ENCODE measurements at regions not wholly inside any gene's neighbourhood (a gene's known extent, or its start where the extent isn't known, plus 50 kb on each side); places are given as distances from the start of the nearest gene placed in this dataset.

- TF ChIP-seq ZNF687 (IDR thresholded peaks at IDR 0.05) (no peak), FOXK2 (IDR thresholded peaks at IDR 0.05) (no peak), ZNF622 (IDR thresholded peaks at IDR 0.05) (no peak), ZZZ3 (IDR thresholded peaks at IDR 0.05; ENCODE audit: control insufficient read depth, insufficient read length, low read depth) (no peak), TCF12 (IDR thresholded peaks at IDR 0.05; ENCODE audit: low read depth, low read length) (no peak), PBX3 (IDR thresholded peaks at IDR 0.05; ENCODE audit: insufficient replicate concordance, low read depth, low read length) (no peak)
- TF ChIP-seq, protein P1, sequence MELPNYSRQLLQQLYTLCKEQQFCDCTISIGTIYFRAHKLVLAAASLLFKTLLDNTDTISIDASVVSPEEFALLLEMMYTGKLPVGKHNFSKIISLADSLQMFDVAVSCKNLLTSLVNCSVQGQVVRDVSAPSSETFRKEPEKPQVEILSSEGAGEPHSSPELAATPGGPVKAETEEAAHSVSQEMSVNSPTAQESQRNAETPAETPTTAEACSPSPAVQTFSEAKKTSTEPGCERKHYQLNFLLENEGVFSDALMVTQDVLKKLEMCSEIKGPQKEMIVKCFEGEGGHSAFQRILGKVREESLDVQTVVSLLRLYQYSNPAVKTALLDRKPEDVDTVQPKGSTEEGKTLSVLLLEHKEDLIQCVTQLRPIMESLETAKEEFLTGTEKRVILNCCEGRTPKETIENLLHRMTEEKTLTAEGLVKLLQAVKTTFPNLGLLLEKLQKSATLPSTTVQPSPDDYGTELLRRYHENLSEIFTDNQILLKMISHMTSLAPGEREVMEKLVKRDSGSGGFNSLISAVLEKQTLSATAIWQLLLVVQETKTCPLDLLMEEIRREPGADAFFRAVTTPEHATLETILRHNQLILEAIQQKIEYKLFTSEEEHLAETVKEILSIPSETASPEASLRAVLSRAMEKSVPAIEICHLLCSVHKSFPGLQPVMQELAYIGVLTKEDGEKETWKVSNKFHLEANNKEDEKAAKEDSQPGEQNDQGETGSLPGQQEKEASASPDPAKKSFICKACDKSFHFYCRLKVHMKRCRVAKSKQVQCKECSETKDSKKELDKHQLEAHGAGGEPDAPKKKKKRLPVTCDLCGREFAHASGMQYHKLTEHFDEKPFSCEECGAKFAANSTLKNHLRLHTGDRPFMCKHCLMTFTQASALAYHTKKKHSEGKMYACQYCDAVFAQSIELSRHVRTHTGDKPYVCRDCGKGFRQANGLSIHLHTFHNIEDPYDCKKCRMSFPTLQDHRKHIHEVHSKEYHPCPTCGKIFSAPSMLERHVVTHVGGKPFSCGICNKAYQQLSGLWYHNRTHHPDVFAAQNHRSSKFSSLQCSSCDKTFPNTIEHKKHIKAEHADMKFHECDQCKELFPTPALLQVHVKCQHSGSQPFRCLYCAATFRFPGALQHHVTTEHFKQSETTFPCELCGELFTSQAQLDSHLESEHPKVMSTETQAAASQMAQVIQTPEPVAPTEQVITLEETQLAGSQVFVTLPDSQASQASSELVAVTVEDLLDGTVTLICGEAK (IDR thresholded peaks at IDR 0.05; ENCODE audit: borderline replicate concordance) = no peak
- TF ChIP-seq, protein P2, sequence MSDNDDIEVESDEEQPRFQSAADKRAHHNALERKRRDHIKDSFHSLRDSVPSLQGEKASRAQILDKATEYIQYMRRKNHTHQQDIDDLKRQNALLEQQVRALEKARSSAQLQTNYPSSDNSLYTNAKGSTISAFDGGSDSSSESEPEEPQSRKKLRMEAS (IDR thresholded peaks at IDR 0.05; ENCODE audit: low read depth, low read length) = no peak
Observed at GRCh38 chr1:217052196-217052595, 329.0 kb upstream of the ESRRG start (continued).

All from GM12878 (cell line).